Activated CD4-positive, alpha-beta T cell treated with anti-CD3 and anti-CD28 coated beads for 36 hours (primary cell): ENCODE measurements at regions not wholly inside any gene's neighbourhood (a gene's known extent, or its start where the extent isn't known, plus 50 kb on each side); places are given as distances from the start of the nearest gene placed in this dataset.
"Not testable (repeated sequence)": the region's sequence is repeated elsewhere in the genome, so short reads cannot be mapped to it uniquely, and the experiment has no call there.

ENCODE experiments used
- ATAC-seq: fragments of 200-7000 bp; cut with Tn5 transposase; one replicate; pipeline ENCODE4 v1.10.0; 2021; ENCODE audit warnings: mild to moderate bottlenecking, moderate library complexity
- CTCF ChIA-PET: fragments of 350-600 bp; sonication (Branson Sonifier 250); formaldehyde crosslinking; loops from one replicate; lab custom pipeline; 2021; ENCODE audit warnings: antibody characterized with exemption; lab: Charles Lee
- POLR2A ChIA-PET: fragments of 350-600 bp; sonication (Branson Sonifier 250); formaldehyde crosslinking; loops from one replicate; lab custom pipeline; 2021; ENCODE audit warnings: antibody characterized with exemption, inconsistent platforms; lab: Charles Lee
- DNase-seq: peaks from one replicate; pipeline ENCODE4 v3.0.0-alpha.2; 2020
- H3K27ac Mint-ChIP-seq: one replicate; pipeline ENCODE4 v1.8.0; 2021; ENCODE audit warnings: mixed read lengths
- H3K27me3 Mint-ChIP-seq: one replicate; pipeline ENCODE4 v1.8.0; 2021; ENCODE audit warnings: mixed read lengths
- H3K36me3 Mint-ChIP-seq: one replicate; pipeline ENCODE4 v1.8.0; 2021; ENCODE audit warnings: low read depth, mixed read lengths
- H3K4me1 Mint-ChIP-seq: one replicate; pipeline ENCODE4 v1.8.0; 2021; ENCODE audit warnings: mixed read lengths
- H3K4me3 Mint-ChIP-seq: one replicate; pipeline ENCODE4 v1.8.0; 2021; ENCODE audit warnings: mild to moderate bottlenecking, moderate library complexity, mixed read lengths
- H3K9me3 Mint-ChIP-seq: one replicate; pipeline ENCODE4 v1.8.0; 2021; ENCODE audit warnings: low read depth, mixed read lengths
- intact Hi-C, 2 experiments: fragments of 100-400 bp; cut with DNase I in 1 of 2; cut with micrococcal nuclease in 1 of 2; formaldehyde crosslinking; loops; one replicate each; pipeline versions ENCODE4 v1.14.2 to v1.15.1; 2022 to 2024; cut with DNase I, micrococcal nuclease

DNA sequence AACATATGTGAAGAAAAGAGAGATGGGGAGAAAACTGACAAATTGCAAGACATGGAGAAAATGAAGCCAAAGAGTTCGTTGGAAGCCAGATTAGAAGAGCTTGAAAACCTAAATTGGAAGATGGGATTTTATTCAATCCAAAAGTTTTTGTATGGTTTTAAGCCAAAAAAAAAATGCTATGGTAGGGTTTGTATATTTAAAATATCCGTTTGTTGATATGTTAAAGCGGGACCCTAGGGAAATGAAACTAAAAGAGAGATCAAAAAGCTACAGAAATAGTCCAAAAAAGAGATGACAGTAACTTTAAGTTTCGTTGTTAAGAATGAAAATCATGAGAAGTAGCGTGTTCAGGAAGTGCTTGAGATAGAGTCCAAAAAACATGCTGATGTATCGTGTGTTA is 617.7 kb upstream of the ADGRL2 start:
- H3K4me3 Mint-ChIP-seq: no peak overlapping the region
- POLR2A ChIA-PET: no interaction called here
- H3K27ac Mint-ChIP-seq: no peak overlapping the region
- no peaks in the 10 kb centered on the region for H3K4me1 Mint-ChIP-seq
- ATAC-seq (no peak), DNase-seq (no peak)
- CTCF ChIA-PET: no interaction called here
- intact Hi-C loops: no loop called here
- no peaks in the 10 kb centered on the region for H3K36me3 Mint-ChIP-seq
- no peaks in the 10 kb centered on the region for H3K27me3 Mint-ChIP-seq
- peaks cover 10% of the 10 kb centered on the region for H3K9me3 Mint-ChIP-seq

DNA sequence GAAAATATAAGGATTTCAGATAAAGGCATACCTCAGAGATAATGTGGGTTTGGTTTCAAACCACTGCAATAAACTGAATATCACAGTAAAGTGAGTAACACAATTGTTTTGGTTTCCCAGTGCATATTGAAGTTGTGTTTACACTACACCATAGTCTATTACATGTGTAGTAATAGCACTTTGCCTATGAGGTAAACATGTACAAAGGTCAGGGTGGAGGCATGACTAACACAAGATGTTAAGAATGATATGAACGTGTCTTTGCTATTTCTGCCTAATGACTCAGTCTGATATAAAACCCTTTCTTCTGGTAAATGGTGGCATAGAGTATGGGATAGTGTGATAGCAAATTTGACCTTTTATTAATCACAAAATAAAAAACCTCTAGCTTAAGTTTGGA is 621.5 kb upstream of the ADGRL2 start:
- DNase-seq: no peak
- Mint-ChIP-seq H3K27ac (no peak overlapping the region), H3K9me3 (peaks cover 8% of the 10 kb centered on the region), H3K4me3 (no peak overlapping the region), H3K27me3 (no peaks in the 10 kb centered on the region), H3K4me1 (no peaks in the 10 kb centered on the region), H3K36me3 (no peaks in the 10 kb centered on the region)
- POLR2A ChIA-PET: no interaction called here
- intact Hi-C loops: no loop called here
- CTCF ChIA-PET: no interaction called here
- ATAC-seq: no peak

DNA sequence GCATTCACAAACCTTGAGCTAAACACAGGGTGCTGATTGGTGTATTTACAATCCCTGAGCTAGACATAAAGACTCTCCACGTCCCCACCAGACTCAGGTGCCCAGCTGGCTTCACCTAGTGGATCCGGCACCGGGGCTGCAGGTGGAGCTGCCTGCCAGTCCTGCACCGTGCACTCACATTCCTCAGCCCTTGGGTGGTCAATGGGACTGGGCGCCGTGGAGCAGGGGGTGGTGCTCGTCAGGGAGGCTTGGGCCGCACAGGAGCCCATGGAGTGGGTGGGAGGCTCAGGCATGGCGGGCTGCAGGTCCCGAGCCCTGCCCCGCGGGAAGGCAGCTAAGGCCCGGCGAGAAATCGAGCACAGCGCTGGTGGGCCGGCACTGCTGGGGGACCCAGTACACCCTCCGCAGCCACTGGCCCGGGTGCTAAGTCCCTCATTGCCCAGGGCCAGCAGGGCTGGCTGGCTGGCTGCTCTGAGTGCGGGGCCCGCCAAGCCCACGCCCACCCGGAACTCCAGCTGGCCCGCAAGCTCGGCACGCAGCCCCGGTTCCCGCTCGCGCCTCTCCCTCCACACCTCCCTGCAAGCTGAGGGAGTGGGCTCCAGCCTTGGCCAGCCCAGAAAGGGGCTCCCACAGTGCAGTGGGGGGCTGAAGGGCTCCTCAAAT is 622.2 kb upstream of the ADGRL2 start:
- CTCF ChIA-PET, H3K4me1 Mint-ChIP-seq, ATAC-seq, H3K4me3 Mint-ChIP-seq, intact Hi-C loops, H3K27ac Mint-ChIP-seq, H3K27me3 Mint-ChIP-seq, DNase-seq, H3K36me3 Mint-ChIP-seq, POLR2A ChIA-PET: not testable (repeated sequence)
- peaks cover 11% of the 10 kb centered on the region for H3K9me3 Mint-ChIP-seq

DNA sequence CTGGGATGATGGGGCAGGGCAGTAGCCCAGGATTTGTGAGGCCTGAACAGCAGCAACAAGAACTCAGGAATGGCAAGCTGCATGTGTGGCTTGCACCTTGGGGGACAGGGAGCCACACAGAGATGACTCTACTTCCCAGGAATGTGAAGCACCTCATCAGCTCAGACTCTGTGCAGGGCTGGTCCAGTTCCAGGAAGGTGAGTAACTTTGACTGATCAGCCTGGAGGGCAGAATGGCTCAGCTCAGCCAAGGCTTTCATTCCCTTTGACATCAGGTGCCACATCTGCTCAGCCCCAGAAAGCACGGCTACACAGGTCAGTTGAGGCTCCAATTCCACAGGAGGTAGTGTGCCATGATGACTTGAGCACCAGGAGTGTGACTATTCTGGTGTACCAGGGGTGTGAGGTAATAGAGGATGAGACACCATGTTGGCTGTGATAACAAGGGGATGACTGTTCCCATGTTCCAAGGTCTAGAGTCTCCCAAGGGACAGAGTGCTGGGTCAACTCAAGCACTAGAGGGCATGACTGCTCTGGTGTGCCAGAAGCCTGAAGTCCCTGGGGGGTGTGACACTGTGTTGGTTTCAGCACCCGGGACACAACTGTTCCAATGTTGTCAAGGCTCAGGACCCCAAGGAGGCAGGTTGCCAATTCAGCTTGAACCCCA is 625.8 kb upstream of the ADGRL2 start:
- DNase-seq (no peak), ATAC-seq (no peak)
- POLR2A ChIA-PET: no interaction called here
- no peak overlapping the region for H3K27ac Mint-ChIP-seq
- H3K4me3 Mint-ChIP-seq: no peak overlapping the region
- H3K4me1 Mint-ChIP-seq: no peaks in the 10 kb centered on the region
- intact Hi-C loops: no loop called here
- CTCF ChIA-PET: no interaction called here
- H3K36me3 Mint-ChIP-seq: no peaks in the 10 kb centered on the region
- H3K27me3 Mint-ChIP-seq: no peaks in the 10 kb centered on the region
- peaks cover 27% of the 10 kb centered on the region for H3K9me3 Mint-ChIP-seq

DNA sequence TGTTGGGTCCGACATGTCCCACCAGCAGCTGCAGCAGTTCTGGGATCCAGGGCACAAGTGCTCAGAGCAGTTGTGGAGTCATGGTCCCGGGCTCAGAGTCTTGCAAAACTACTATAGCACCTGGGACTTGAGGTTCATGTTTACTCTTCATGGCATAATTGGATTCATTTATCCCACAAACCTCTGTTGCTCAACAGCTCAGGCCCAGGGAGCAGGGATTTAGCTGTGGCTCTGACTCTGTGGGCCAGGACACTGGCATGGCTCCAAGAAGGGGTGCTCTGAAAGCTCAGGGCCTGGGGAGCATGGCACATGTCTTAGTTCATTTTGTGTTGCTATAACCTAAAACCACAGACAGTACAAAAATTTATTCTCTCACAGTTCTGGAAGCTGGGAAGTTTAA is 626.7 kb upstream of the ADGRL2 start:
- DNase-seq: no peak
- intact Hi-C loops: no loop called here
- CTCF ChIA-PET: no interaction called here
- H3K9me3 Mint-ChIP-seq: peaks cover 31% of the 10 kb centered on the region
- no peak overlapping the region for H3K4me3 Mint-ChIP-seq
- H3K27ac Mint-ChIP-seq: no peak overlapping the region
- H3K27me3 Mint-ChIP-seq: no peaks in the 10 kb centered on the region
- H3K4me1 Mint-ChIP-seq: no peaks in the 10 kb centered on the region
- H3K36me3 Mint-ChIP-seq: no peaks in the 10 kb centered on the region
- no peak for ATAC-seq
- POLR2A ChIA-PET: no interaction called here

DNA sequence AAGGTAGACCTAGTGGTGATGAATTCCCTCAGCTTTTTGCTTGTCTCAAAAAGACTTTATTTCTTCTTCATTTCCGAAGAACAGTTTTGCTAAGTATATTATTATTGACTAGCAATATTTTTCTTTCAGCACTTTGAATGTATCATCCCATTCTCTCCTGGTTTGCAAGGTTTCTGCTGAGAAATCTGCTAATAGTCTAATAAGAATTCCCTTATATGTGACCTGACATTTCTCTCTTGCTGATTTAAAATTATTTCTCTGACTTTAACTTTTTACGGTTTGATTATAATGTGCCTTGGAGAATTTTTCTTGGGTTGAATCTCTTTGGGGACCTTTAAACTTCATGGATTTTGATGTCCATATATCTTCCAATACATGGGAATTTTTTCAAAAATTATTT is 628.3 kb upstream of the ADGRL2 start:
- intact Hi-C loops: no loop called here
- CTCF ChIA-PET: no interaction called here
- H3K27ac Mint-ChIP-seq: no peak overlapping the region

DNA sequence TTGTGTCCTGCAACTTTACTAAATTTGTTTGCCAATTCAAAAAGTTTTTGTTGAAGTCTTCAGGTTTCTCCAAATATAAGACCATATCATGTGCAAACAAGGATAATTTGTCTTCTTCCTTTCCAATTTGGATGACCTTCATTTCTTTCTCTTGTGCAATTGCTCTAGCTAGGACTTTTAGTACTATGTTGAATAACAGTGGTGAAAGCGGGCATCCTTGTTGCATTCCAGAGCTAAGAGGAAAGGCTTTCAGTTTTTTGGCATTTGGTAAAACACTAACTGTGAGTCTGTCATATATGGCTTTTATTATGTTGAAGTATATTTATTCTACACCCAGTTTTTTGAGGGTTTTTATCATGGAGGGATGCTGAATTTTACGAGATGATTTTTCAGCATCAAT is 630.0 kb upstream of the ADGRL2 start:
- ChIA-PET CTCF (no interaction called here), POLR2A (no interaction called here)
- no peak for ATAC-seq
- no peaks in the 10 kb centered on the region for H3K4me1 Mint-ChIP-seq
- H3K36me3 Mint-ChIP-seq: no peaks in the 10 kb centered on the region
- no peak for DNase-seq
- H3K27ac Mint-ChIP-seq: no peak overlapping the region
- H3K9me3 Mint-ChIP-seq: peaks cover 31% of the 10 kb centered on the region
- no peaks in the 10 kb centered on the region for H3K27me3 Mint-ChIP-seq
- intact Hi-C loops: no loop called here
- no peak overlapping the region for H3K4me3 Mint-ChIP-seq

More for the DNA sequence above, 628.3 kb upstream of the ADGRL2 start:
- Mint-ChIP-seq H3K4me3 (no peak overlapping the region), H3K27me3 (no peaks in the 10 kb centered on the region), H3K36me3 (no peaks in the 10 kb centered on the region), H3K4me1 (no peaks in the 10 kb centered on the region), H3K9me3 (peaks cover 31% of the 10 kb centered on the region)
- DNase-seq (no peak), ATAC-seq (no peak)
- POLR2A ChIA-PET: no interaction called here

DNA sequence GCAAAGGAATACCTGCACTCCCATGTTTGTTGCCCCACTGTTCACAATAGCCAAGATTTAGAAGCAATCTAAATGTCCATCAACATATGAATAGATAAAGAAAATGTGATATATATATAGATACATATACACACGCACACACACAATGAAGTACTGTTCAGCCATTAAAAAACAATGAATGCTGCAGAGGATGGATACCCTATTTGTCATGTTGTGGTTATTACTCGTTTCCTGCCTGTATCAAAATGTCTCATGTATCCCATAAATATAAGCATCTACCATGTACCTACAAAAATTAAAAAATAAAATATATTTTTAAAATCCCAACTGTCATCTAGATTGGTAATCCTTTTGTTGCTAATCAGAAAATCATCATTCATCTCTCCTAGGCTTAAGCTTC is 634.8 kb upstream of the ADGRL2 start:
- DNase-seq (no peak), ATAC-seq (no peak)
- Mint-ChIP-seq H3K4me1 (no peaks in the 10 kb centered on the region), H3K4me3 (no peak overlapping the region), H3K27me3 (no peaks in the 10 kb centered on the region), H3K27ac (no peak overlapping the region), H3K9me3 (peaks cover 11% of the 10 kb centered on the region), H3K36me3 (no peaks in the 10 kb centered on the region)
- intact Hi-C loops: no loop called here
- ChIA-PET CTCF (no interaction called here), POLR2A (no interaction called here)

DNA sequence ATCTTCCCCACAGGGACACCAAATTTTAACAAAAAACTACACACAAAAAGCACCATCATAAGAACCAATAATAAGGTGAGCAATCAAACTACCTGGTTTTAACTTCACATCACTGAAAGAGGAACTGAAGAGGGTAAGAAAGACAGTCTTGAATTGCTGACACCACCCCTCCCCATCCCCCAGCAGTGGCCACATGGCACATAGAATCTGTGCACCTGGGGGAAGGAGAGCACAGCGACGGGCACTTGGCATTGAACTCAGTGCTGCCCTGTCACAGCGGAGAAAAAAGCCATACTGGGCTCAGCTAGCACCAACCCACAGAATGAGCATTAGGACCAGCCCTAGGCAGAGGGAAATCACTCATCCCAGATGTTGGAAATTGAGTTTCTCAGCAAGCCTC is 640.0 kb upstream of the ADGRL2 start:
- intact Hi-C loops: no loop called here
- ChIA-PET POLR2A (no interaction called here), CTCF (no interaction called here)
- DNase-seq (no peak), ATAC-seq (no peak)
- H3K9me3 Mint-ChIP-seq: peaks cover 6% of the 10 kb centered on the region
- H3K4me1 Mint-ChIP-seq: no peaks in the 10 kb centered on the region
- no peaks in the 10 kb centered on the region for H3K36me3 Mint-ChIP-seq
- no peaks in the 10 kb centered on the region for H3K27me3 Mint-ChIP-seq
- no peak overlapping the region for H3K4me3 Mint-ChIP-seq
- no peak overlapping the region for H3K27ac Mint-ChIP-seq

DNA sequence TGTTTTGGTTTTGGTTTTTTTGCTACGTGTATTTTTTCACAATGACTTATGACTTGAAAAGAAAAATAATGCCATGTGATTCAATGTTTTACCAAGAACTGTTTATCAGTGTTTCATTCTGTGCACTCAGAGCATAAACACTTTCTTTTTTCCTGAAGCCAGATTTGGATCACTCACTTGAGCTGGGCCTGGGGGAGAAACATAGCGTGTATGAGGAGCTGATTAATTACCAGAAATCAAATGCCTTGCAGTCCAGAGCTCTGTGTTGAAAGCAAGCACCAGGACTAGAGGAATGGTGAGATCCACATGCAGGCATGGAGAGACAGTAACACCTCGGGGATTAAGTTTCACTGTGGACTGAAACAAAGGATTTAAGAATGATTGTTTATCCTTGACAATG is 642.1 kb upstream of the ADGRL2 start:
- ChIA-PET POLR2A (interaction anchor here (0.7 kb wide), 1 partner anchor 398 kb away, joined by 4 read pairs; no protein-coding TSS in a partner anchor), CTCF (interaction anchor here (1.8 kb wide), 1 partner anchor 74 kb away, joined by 3 read pairs; no protein-coding TSS in a partner anchor)
- no peak for DNase-seq
- H3K9me3 Mint-ChIP-seq: peaks cover 8% of the 10 kb centered on the region
- intact Hi-C loops: no loop called here
- H3K4me1 Mint-ChIP-seq: no peaks in the 10 kb centered on the region
- H3K4me3 Mint-ChIP-seq: no peak overlapping the region
- no peaks in the 10 kb centered on the region for H3K27me3 Mint-ChIP-seq
- no peak for ATAC-seq
- no peaks in the 10 kb centered on the region for H3K36me3 Mint-ChIP-seq
- no peak overlapping the region for H3K27ac Mint-ChIP-seq

DNA sequence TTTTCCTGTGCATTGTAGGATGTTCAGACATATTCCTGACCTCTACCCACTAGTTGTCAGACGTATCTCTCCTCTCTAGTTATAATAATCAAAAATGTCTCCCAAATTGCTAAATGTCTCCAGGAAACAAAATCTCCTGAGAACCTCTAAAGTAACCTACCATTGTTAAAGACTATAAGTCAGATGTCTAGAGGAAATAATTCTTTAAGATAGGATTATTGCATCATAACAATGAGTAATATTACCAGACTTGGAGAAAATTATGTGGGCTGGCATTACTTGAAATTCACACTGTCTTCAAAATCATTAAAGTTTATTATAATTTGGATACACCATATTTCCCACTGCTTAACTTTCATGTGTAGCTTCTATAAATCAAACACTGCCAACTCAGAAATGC is 643.0 kb upstream of the ADGRL2 start:
- intact Hi-C loops: no loop called here
- CTCF ChIA-PET: no interaction called here
- DNase-seq (no peak), ATAC-seq (no peak)
- no peak overlapping the region for H3K27ac Mint-ChIP-seq
- POLR2A ChIA-PET: no interaction called here
- H3K4me1 Mint-ChIP-seq: no peaks in the 10 kb centered on the region
- H3K36me3 Mint-ChIP-seq: no peaks in the 10 kb centered on the region
- H3K27me3 Mint-ChIP-seq: no peaks in the 10 kb centered on the region
- peaks cover 8% of the 10 kb centered on the region for H3K9me3 Mint-ChIP-seq
- no peak overlapping the region for H3K4me3 Mint-ChIP-seq

DNA sequence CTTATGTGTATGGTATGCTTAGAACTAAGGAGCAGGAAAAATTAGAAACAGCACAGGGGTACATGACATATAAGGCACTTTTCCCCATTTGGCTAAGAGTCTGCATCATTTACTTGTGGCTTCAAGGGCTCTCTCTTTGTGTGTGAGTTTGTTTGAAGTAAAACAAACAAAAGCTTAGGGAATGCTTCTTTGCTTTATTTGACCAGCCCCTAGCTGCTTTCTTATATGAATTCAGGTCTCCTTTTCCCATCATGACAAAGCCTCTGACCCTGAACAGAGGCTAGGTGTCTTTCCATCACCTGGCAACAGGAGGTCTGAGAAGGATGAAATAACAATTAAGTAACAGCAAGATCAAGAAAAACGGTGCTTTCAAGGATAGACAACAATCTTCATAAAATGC is 643.8 kb upstream of the ADGRL2 start:
- intact Hi-C loops: no loop called here

More for the DNA sequence above, 643.8 kb upstream of the ADGRL2 start:
- no peaks in the 10 kb centered on the region for H3K36me3 Mint-ChIP-seq
- no peaks in the 10 kb centered on the region for H3K27me3 Mint-ChIP-seq
- no peak for ATAC-seq
- peaks cover 6% of the 10 kb centered on the region for H3K9me3 Mint-ChIP-seq
- DNase-seq: no peak
- H3K4me3 Mint-ChIP-seq: no peak overlapping the region
- CTCF ChIA-PET: no interaction called here
- POLR2A ChIA-PET: no interaction called here
- H3K4me1 Mint-ChIP-seq: no peaks in the 10 kb centered on the region
- H3K27ac Mint-ChIP-seq: no peak overlapping the region
